Transverse colon (tissue), 4 donors: ENCODE measurements at regions not wholly inside any gene's neighbourhood (a gene's known extent, or its start where the extent isn't known, plus 50 kb on each side); places are given as distances from the start of the nearest gene placed in this dataset.

Experiments
- DNase-seq: peaks from one replicate; pipeline ENCODE4 v3.0.0-alpha.2; 2019
- H3K27ac ChIP-seq, 4 donors: fragments of 200-600 bp; sonication (generic); 2 replicates each; pipeline ENCODE4 v1.5.1; 2016 to 2018; ENCODE audit warnings: inconsistent platforms in 4 of 4
- H3K27me3 ChIP-seq: fragments of 200-600 bp; sonication (generic); 2 replicates; pipeline ENCODE4 v1.5.1; 2017; ENCODE audit warnings: inconsistent platforms
- H3K36me3 ChIP-seq, 4 donors: fragments of 200-600 bp; sonication (generic); 2 replicates each; pipeline ENCODE4 v1.5.1; 2017 to 2019; ENCODE audit warnings: inconsistent platforms in 4 of 4
- H3K4me1 ChIP-seq, 4 donors: fragments of 200-600 bp; sonication (generic); 2 replicates each; pipeline ENCODE4 v1.5.1; 2017 to 2020; ENCODE audit warnings: inconsistent platforms in 4 of 4
- H3K4me3 ChIP-seq, 4 donors: fragments of 200-600 bp; sonication (generic); 1 replicate in 1 of 4; 2 replicates in 3 of 4; pipeline versions ENCODE4 v1.5.1 to v1.6.1; 2017 to 2019; ENCODE audit warnings: inconsistent platforms in 4 of 4
- H3K9me3 ChIP-seq, 2 donors: fragments of 200-600 bp; sonication (generic); 2 replicates each; pipeline ENCODE4 v1.5.1; 2017 to 2019; ENCODE audit warnings: inconsistent platforms in 2 of 2
- CTCF ChIP-seq, 5 experiments: fragments of 200-600 bp in 3 of 5; fragments of 450-650 bp in 2 of 5; sonication (generic) in 3 of 5; IDR thresholded peaks; 1 replicate in 2 of 5; 2 replicates in 3 of 5; pipeline ENCODE4 v1.5.1; 2016 to 2017; ENCODE audit warnings: antibody characterized with exemption in 5 of 5, inconsistent platforms in 3 of 5, mild to moderate bottlenecking in 2 of 5, moderate library complexity in 1 of 5
- EP300 ChIP-seq: sonication (generic); formaldehyde crosslinking; IDR thresholded peaks from one replicate; pipeline ENCODE4 v1.6.1; 2017; ENCODE audit warnings: antibody characterized with exemption, low read depth
- POLR2A ChIP-seq: fragments of 450-650 bp; IDR thresholded peaks from one replicate; pipeline ENCODE4 v1.6.1; 2016; ENCODE audit warnings: antibody characterized with exemption, mild to moderate bottlenecking, moderate library complexity
- POLR2AphosphoS5 ChIP-seq, 3 donors: sonication (generic); formaldehyde crosslinking; IDR thresholded peaks; one replicate each; pipeline ENCODE4 v1.6.1; 2016; ENCODE audit warnings: antibody characterized with exemption in 3 of 3
- WGBS, 2 donors: methylation state at CpG; one replicate each; pipeline ENCODE4 v1.1.5; 2018; ENCODE audit warnings: low coverage in 1 of 2; 5-methylcytosine and 5-hydroxymethylcytosine counted together
- in situ Hi-C, 4 donors: fragments of 200-750 bp; cut with MboI; loops; one replicate each; pipeline versions ENCODE4 v1.15.0 to v1.15.1; 2017; ENCODE audit warnings: low sequenced_read_pairs in 3 of 4, low pct_ligation_motif_present in 1 of 4, low pct_unique_long_range_greater_than_20kb in 1 of 4
- intact Hi-C: fragments of 100-400 bp; cut with DNase I; formaldehyde crosslinking; loops from one replicate; pipeline ENCODE4 v1.15.1; 2023; ENCODE audit warnings: low total_unique reads

GRCh38 chr14:61616524-61617185, 78.7 kb upstream of the HIF1A start:
- no peak overlapping the region for H3K4me3 ChIP-seq
- H3K4me1 ChIP-seq, result peaks cover 0 to 4% (median 2%) of the 10 kb centered on the region in 4 donors
- intact Hi-C loops, result no loop called here
- H3K27me3 ChIP-seq, result no peaks in the 10 kb centered on the region
- in situ Hi-C loops, result no loop called here
- no peak for DNase-seq
- TF ChIP-seq CTCF (IDR thresholded peaks at IDR 0.05) (no peak), POLR2AphosphoS5 (IDR thresholded peaks at IDR 0.05) (no peak), EP300 (no peak), POLR2A (no peak)
- 75 to 80% methylated on average over 2 to 4 of the region's 4 CpGs for WGBS, 2 donors
- H3K9me3 ChIP-seq, result no peaks in the 10 kb centered on the region
- H3K27ac ChIP-seq, result no peak overlapping the region
- no peaks in the 10 kb centered on the region for H3K36me3 ChIP-seq

GRCh38 chr14:61618448-61618847, 76.9 kb upstream of the HIF1A start:
- intact Hi-C loops, result no loop called here
- DNase-seq, result no peak
- Histone ChIP-seq H3K36me3 (no peaks in the 10 kb centered on the region), H3K4me1 (peaks cover 0 to 5% (median 2%) of the 10 kb centered on the region in 4 donors), H3K4me3 (no peak overlapping the region), H3K27ac (no peak overlapping the region), H3K9me3 (no peaks in the 10 kb centered on the region), H3K27me3 (no peaks in the 10 kb centered on the region)
- in situ Hi-C loops, result no loop called here
- TF ChIP-seq EP300 (no peak), CTCF (IDR thresholded peaks at IDR 0.05) (no peak), POLR2AphosphoS5 (IDR thresholded peaks at IDR 0.05) (no peak), POLR2A (no peak)
- 75 to 80% methylated on average over 4 to 5 of the region's 5 CpGs for WGBS, 2 donors

- H3K36me3 ChIP-seq, result no peaks in the 10 kb centered on the region
- H3K27ac ChIP-seq, result no peak overlapping the region
- WGBS, 2 donors, result 91 to 100% methylated on average over 1 to 4 of the region's 4 CpGs
- no peak for TF ChIP-seq CTCF (IDR thresholded peaks at IDR 0.05)
- no peak for TF ChIP-seq POLR2AphosphoS5 (IDR thresholded peaks at IDR 0.05)
- TF ChIP-seq EP300, result no peak
- TF ChIP-seq POLR2A, result no peak
- no peak for DNase-seq
- no peak overlapping the region for H3K4me3 ChIP-seq
- H3K9me3 ChIP-seq, result no peaks in the 10 kb centered on the region
- intact Hi-C loops, result no loop called here
- in situ Hi-C loops, result no loop called here
- H3K27me3 ChIP-seq, result no peaks in the 10 kb centered on the region
- peaks cover 0 to 10% (median 2%) of the 10 kb centered on the region in 4 donors for H3K4me1 ChIP-seq
Measured at GRCh38 chr14:61619494-61619893, 75.8 kb upstream of the HIF1A start.

- no peak for DNase-seq
- no peak for TF ChIP-seq POLR2A
- peak in 2 of 3 donors; percentile 9 to 40 for TF ChIP-seq POLR2AphosphoS5 (IDR thresholded peaks at IDR 0.05)
- peak; percentile 48 for TF ChIP-seq EP300
- TF ChIP-seq CTCF (IDR thresholded peaks at IDR 0.05), result no peak
- in situ Hi-C loops, result no loop called here
- Histone ChIP-seq H3K27me3 (no peaks in the 10 kb centered on the region), H3K4me1 (peaks cover 0 to 10% (median 2%) of the 10 kb centered on the region in 4 donors), H3K27ac (peak overlapping the region in 2 of 4 donors; percentile 9 to 41), H3K4me3 (no peak overlapping the region), H3K9me3 (no peaks in the 10 kb centered on the region), H3K36me3 (no peaks in the 10 kb centered on the region)
- WGBS, 2 donors, result 78 to 79% methylated on average over 5 to 6 of the region's 6 CpGs
- intact Hi-C loops, result no loop called here
Measured at GRCh38 chr14:61620130-61620946, 75.0 kb upstream of the HIF1A start.
